Kidney (tissue), 13 donors: ENCODE measurements at regions not wholly inside any gene's neighbourhood (a gene's known extent, or its start where the extent isn't known, plus 50 kb on each side); places are given as distances from the start of the nearest gene placed in this dataset.

ENCODE experiments used
- DNase-seq, 5 donors: peaks; one replicate each; pipeline ENCODE4 v3.0.0-alpha.2; 2013 to 2020
- FAIRE-seq: peaks from 2 replicates; lab custom pipeline; 2012; peaks lifted over from hg19 to GRCh38; lab: Jason Lieb, UNC
- H3K27ac ChIP-seq, 2 donors: one replicate each; pipeline ENCODE4 v1.7.0; 2013; ENCODE audit warnings: low read depth in 2 of 2, low read length in 2 of 2, inconsistent platforms in 1 of 2
- H3K27me3 ChIP-seq: one replicate; pipeline ENCODE4 v1.7.1; 2013; ENCODE audit warnings: low read length, inconsistent platforms; ENCODE audit not compliant: control insufficient read depth, insufficient read depth
- H3K36me3 ChIP-seq, 3 donors: one replicate each; pipeline versions ENCODE4 v1.7.0 to v1.7.1; 2013; ENCODE audit warnings: low read length in 3 of 3, control low read depth in 1 of 3, inconsistent platforms in 1 of 3; ENCODE audit not compliant: insufficient read depth in 3 of 3, control insufficient read depth in 2 of 3
- H3K4me1 ChIP-seq, 3 donors: one replicate each; pipeline versions ENCODE4 v1.7.0 to v1.7.1; 2013; ENCODE audit warnings: low read length in 3 of 3, inconsistent platforms in 1 of 3, low read depth in 1 of 3; ENCODE audit not compliant: control insufficient read depth in 2 of 3, insufficient read depth in 2 of 3
- H3K4me3 ChIP-seq, 3 donors: one replicate each; pipeline versions ENCODE4 v1.7.0 to v1.8.1; 2013; ENCODE audit warnings: low read length in 3 of 3, control low read depth in 1 of 3, inconsistent platforms in 1 of 3
- H3K9ac ChIP-seq, 3 donors: one replicate each; pipeline versions ENCODE4 v1.7.0 to v1.7.1; 2013; ENCODE audit warnings: low read length in 3 of 3, control low read depth in 1 of 3, inconsistent platforms in 1 of 3
- H3K9me3 ChIP-seq, 3 donors: one replicate each; pipeline versions ENCODE4 v1.7.0 to v1.7.1; 2013; ENCODE audit warnings: low read length in 3 of 3, control low read depth in 1 of 3, inconsistent platforms in 1 of 3; ENCODE audit not compliant: control insufficient read depth in 2 of 3, insufficient read depth in 1 of 3
- CTCF ChIP-seq: IDR thresholded peaks from 3 replicates; pipeline ENCODE4 v1.5.1; 2012; ENCODE audit warnings: mild to moderate bottlenecking, moderate library complexity, borderline replicate concordance; ENCODE audit not compliant: insufficient read depth; ENCODE audit errors: extremely low read depth
- intact Hi-C: fragments of 100-400 bp; cut with DNase I; formaldehyde crosslinking; loops from one replicate; pipeline ENCODE4 v1.11.1; 2022
- donor health status: control.
- donor health status: control.
- donor health status: control.
- donor health status: control.
- donor health status: control.
- donor health status: DM: yes; HTN: yes; CAD: no.
- donor health status: Normal renal cell carcinoma (clear cell type).

DNA sequence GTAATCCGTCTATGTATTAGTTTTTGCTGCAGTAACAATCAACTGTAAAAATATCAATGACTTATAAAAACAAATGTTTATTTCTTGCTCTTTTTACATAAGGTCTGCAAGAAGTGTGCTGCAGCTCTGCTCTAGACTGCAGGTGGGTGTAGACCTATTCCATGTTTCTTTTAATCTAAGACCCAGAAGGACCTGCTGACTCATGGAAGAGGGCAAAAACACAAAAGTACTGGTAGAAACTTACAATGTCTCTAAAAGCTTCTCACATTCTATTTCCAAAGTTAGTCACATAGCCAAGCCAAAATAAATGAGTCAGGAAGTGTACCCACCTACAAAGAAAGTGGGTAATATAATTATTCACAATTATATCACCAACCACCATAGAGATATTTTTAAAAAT lies 435.9 kb upstream of the FAT3 start:
- Histone ChIP-seq H3K27ac (no peak overlapping the region), H3K4me1 (no peaks in the 10 kb centered on the region), H3K36me3 (no peaks in the 10 kb centered on the region), H3K4me3 (no peak overlapping the region), H3K9ac (no peak overlapping the region), H3K27me3 (no peaks in the 10 kb centered on the region), H3K9me3 (no peaks in the 10 kb centered on the region)
- no peak for FAIRE-seq
- TF ChIP-seq CTCF = no peak
- no peak for DNase-seq
- intact Hi-C loops = no loop called here

GRCh38 chr11:91786097-91786496 lies 438.5 kb upstream of the FAT3 start:
- Histone ChIP-seq H3K9me3 (no peaks in the 10 kb centered on the region), H3K36me3 (no peaks in the 10 kb centered on the region), H3K4me1 (no peaks in the 10 kb centered on the region), H3K9ac (no peak overlapping the region), H3K27me3 (no peaks in the 10 kb centered on the region), H3K4me3 (no peak overlapping the region), H3K27ac (no peak overlapping the region)
- FAIRE-seq (no peak), DNase-seq (no peak)
- intact Hi-C loops = no loop called here
- TF ChIP-seq CTCF = no peak

- FAIRE-seq = no peak
- H3K4me3 ChIP-seq = no peak overlapping the region
- DNase-seq = no peak
- H3K27me3 ChIP-seq = no peaks in the 10 kb centered on the region
- H3K9ac ChIP-seq = no peak overlapping the region
- intact Hi-C loops = no loop called here
- TF ChIP-seq CTCF = no peak
- H3K4me1 ChIP-seq = no peaks in the 10 kb centered on the region
- H3K36me3 ChIP-seq = no peaks in the 10 kb centered on the region
- no peaks in the 10 kb centered on the region for H3K9me3 ChIP-seq
- H3K27ac ChIP-seq = no peak overlapping the region
Measured at GRCh38 chr11:91783173-91783572, 441.4 kb upstream of the FAT3 start.

GRCh38 chr11:91778758-91779157 lies 445.9 kb upstream of the FAT3 start:
- no peaks in the 10 kb centered on the region for H3K27me3 ChIP-seq
- H3K4me3 ChIP-seq = no peak overlapping the region
- no peak for FAIRE-seq
- no peak overlapping the region for H3K9ac ChIP-seq
- no peak for DNase-seq
- no peak overlapping the region for H3K27ac ChIP-seq
- TF ChIP-seq CTCF = no peak
- H3K36me3 ChIP-seq = no peaks in the 10 kb centered on the region
- H3K9me3 ChIP-seq = no peaks in the 10 kb centered on the region
- H3K4me1 ChIP-seq = no peaks in the 10 kb centered on the region
- intact Hi-C loops = no loop called here
